H9 (cell line): ENCODE measurements at regions not wholly inside any gene's neighbourhood (a gene's known extent, or its start where the extent isn't known, plus 50 kb on each side); places are given as distances from the start of the nearest gene placed in this dataset.

ENCODE experiments used
- DNase-seq: peaks from one replicate; pipeline ENCODE4 v3.0.0-alpha.2; 2017
- H2AFZ ChIP-seq: one replicate; pipeline ENCODE4 v1.6.1; 2013; ENCODE audit warnings: mild to moderate bottlenecking, low read length, control low read depth, moderate library complexity
- H2AK5ac ChIP-seq: 2 replicates; pipeline ENCODE4 v1.6.1; 2013; ENCODE audit warnings: low read length, control low read depth, mixed read lengths; ENCODE audit not compliant: insufficient read length
- H2BK120ac ChIP-seq: one replicate; pipeline ENCODE4 v1.6.1; 2013; ENCODE audit warnings: low read depth, mild to moderate bottlenecking, low read length, control low read depth, inconsistent platforms; ENCODE audit not compliant: poor library complexity, severe bottlenecking
- H2BK12ac ChIP-seq: 2 replicates; pipeline ENCODE4 v1.6.1; 2013; ENCODE audit warnings: low read length, control low read depth, mixed read lengths, low read depth; ENCODE audit not compliant: insufficient read length
- H2BK15ac ChIP-seq: 2 replicates; pipeline ENCODE4 v1.6.1; 2013; ENCODE audit warnings: low read depth, low read length, control low read depth
- H2BK20ac ChIP-seq: one replicate; pipeline ENCODE4 v1.6.1; 2013; ENCODE audit warnings: low read depth, mild to moderate bottlenecking, low read length, control low read depth, inconsistent platforms; ENCODE audit not compliant: poor library complexity, severe bottlenecking
- H2BK5ac ChIP-seq: 2 replicates; pipeline ENCODE4 v1.6.1; 2013; ENCODE audit warnings: low read length, control low read depth, mixed read lengths; ENCODE audit not compliant: insufficient read length
- H3K14ac ChIP-seq: 2 replicates; pipeline ENCODE4 v1.6.1; 2013; ENCODE audit warnings: low read length, control low read depth; ENCODE audit not compliant: insufficient read depth
- H3K18ac ChIP-seq: 2 replicates; pipeline ENCODE4 v1.6.1; 2013; ENCODE audit warnings: low read depth, mild to moderate bottlenecking, mixed read lengths, low read length, control low read depth; ENCODE audit not compliant: insufficient read length
- H3K23ac ChIP-seq: 2 replicates; pipeline ENCODE4 v1.6.1; 2013; ENCODE audit warnings: low read length, control low read depth, mixed read lengths, low read depth; ENCODE audit not compliant: insufficient read length
- H3K23me2 ChIP-seq: 2 replicates; pipeline ENCODE4 v1.6.1; 2013; ENCODE audit warnings: low read depth, mild to moderate bottlenecking, mixed read lengths, low read length, control low read depth; ENCODE audit not compliant: insufficient read length, poor library complexity, severe bottlenecking
- H3K27ac ChIP-seq: 2 replicates; pipeline ENCODE4 v1.5.1; 2013; ENCODE audit warnings: low read length, control low read depth, mixed read lengths, low read depth; ENCODE audit not compliant: insufficient read length
- H3K27me3 ChIP-seq: 2 replicates; pipeline ENCODE4 v1.6.1; 2013; ENCODE audit warnings: low read length, control low read depth, inconsistent platforms; ENCODE audit not compliant: insufficient read depth
- H3K4ac ChIP-seq: 2 replicates; pipeline ENCODE4 v1.6.1; 2013; ENCODE audit warnings: low read depth, mild to moderate bottlenecking, control low read depth, inconsistent platforms, low read length, moderate library complexity
- H3K4me1 ChIP-seq: 2 replicates; pipeline ENCODE4 v1.6.1; 2013; ENCODE audit warnings: low read length, control low read depth, inconsistent platforms; ENCODE audit not compliant: insufficient read depth
- H3K4me2 ChIP-seq: 2 replicates; pipeline ENCODE4 v1.6.1; 2013; ENCODE audit warnings: low read length, control low read depth, mixed read lengths; ENCODE audit not compliant: insufficient read length, insufficient read depth
- H3K56ac ChIP-seq: 2 replicates; pipeline ENCODE4 v1.6.1; 2013; ENCODE audit warnings: low read depth, mild to moderate bottlenecking, mixed read lengths, low read length, control low read depth; ENCODE audit not compliant: insufficient read length
- H3K79me1 ChIP-seq: 2 replicates; pipeline ENCODE4 v1.6.1; 2013; ENCODE audit warnings: low read depth, mild to moderate bottlenecking, moderate library complexity, low read length, control low read depth, inconsistent platforms; ENCODE audit not compliant: insufficient read depth, poor library complexity, severe bottlenecking
- H3K79me2 ChIP-seq: 2 replicates; pipeline ENCODE4 v1.6.1; 2013; ENCODE audit warnings: low read length, control low read depth, inconsistent platforms; ENCODE audit not compliant: insufficient read depth
- H3K9ac ChIP-seq: 2 replicates; pipeline ENCODE4 v1.6.1; 2013; ENCODE audit warnings: low read length, control low read depth, mixed read lengths; ENCODE audit not compliant: insufficient read length; ENCODE audit errors: extremely low read depth
- H3K9me3 ChIP-seq: one replicate; pipeline ENCODE4 v1.6.1; 2013; ENCODE audit warnings: low read depth, low read length, inconsistent platforms; ENCODE audit not compliant: control insufficient read depth
- H3T11ph ChIP-seq: one replicate; pipeline ENCODE4 v1.6.1; 2013; ENCODE audit warnings: mild to moderate bottlenecking, low read length, control low read depth, inconsistent platforms
- H4K20me1 ChIP-seq: one replicate; pipeline ENCODE4 v1.6.1; 2013; ENCODE audit not compliant: control insufficient read depth, insufficient read length, insufficient read depth
- H4K5ac ChIP-seq: 2 replicates; pipeline ENCODE4 v1.6.1; 2013; ENCODE audit warnings: low read depth, mild to moderate bottlenecking, mixed read lengths, low read length, control low read depth; ENCODE audit not compliant: insufficient read length
- H4K8ac ChIP-seq: replicated peaks from 2 replicates; pipeline ENCODE4 v1.6.1; 2013; ENCODE audit warnings: low read length, control low read depth, mixed read lengths, low read depth; ENCODE audit not compliant: insufficient read length
- H4K91ac ChIP-seq: 2 replicates; pipeline ENCODE4 v1.6.1; 2013; ENCODE audit warnings: low read depth, mild to moderate bottlenecking, moderate library complexity, mixed read lengths, low read length, control low read depth; ENCODE audit not compliant: insufficient read length
- H3K27ac Mint-ChIP-seq, 3 experiments: 2 replicates in 2 of 3; 3 replicates in 1 of 3; pipeline ENCODE4 v1.8.0; 2020 to 2021; ENCODE audit warnings: mixed read lengths in 3 of 3, mild to moderate bottlenecking in 1 of 3, moderate library complexity in 1 of 3
- H3K27me3 Mint-ChIP-seq: 2 replicates; pipeline ENCODE4 v1.8.0; 2021; ENCODE audit warnings: low read depth, mild to moderate bottlenecking, moderate library complexity, mixed read lengths
- H3K36me3 Mint-ChIP-seq, 3 experiments: 2 replicates in 2 of 3; 3 replicates in 1 of 3; pipeline ENCODE4 v1.8.0; 2020 to 2021; ENCODE audit warnings: low read depth in 3 of 3, mixed read lengths in 3 of 3; ENCODE audit not compliant: insufficient read depth in 1 of 3
- H3K4me1 Mint-ChIP-seq, 2 experiments: 2 replicates each; pipeline ENCODE4 v1.8.0; 2020; ENCODE audit warnings: mixed read lengths in 2 of 2
- H3K4me3 Mint-ChIP-seq, 2 experiments: 2 replicates in 1 of 2; 3 replicates in 1 of 2; pipeline ENCODE4 v1.8.0; 2020 to 2021; ENCODE audit warnings: mild to moderate bottlenecking in 2 of 2, mixed read lengths in 2 of 2, moderate library complexity in 1 of 2
- H3K9me3 Mint-ChIP-seq, 2 experiments: 2 replicates in 1 of 2; 3 replicates in 1 of 2; pipeline ENCODE4 v1.8.0; 2020; ENCODE audit warnings: mild to moderate bottlenecking in 2 of 2, mixed read lengths in 2 of 2, moderate library complexity in 1 of 2
- CTCF ChIP-seq: fragments of 200-600 bp; sonication (generic); conservative IDR thresholded peaks from 3 replicates; pipeline ENCODE4 v1.8.0; 2021; ENCODE audit warnings: antibody characterized with exemption, mild to moderate bottlenecking
- WGBS: extraction: QIAGEN DNeasy Blood & Tissue Kit; methylation state at CpG from one replicate; pipeline ENCODE4 v1.1.7; 2013; ENCODE audit warnings: missing lambda C conversion rate, low lambda C conversion rate, mixed read lengths; ENCODE audit not compliant: insufficient read length; ENCODE audit errors: extremely low coverage; 5-methylcytosine and 5-hydroxymethylcytosine counted together

- Histone ChIP-seq H2BK20ac (no peak overlapping the region), H3K23ac (no peak overlapping the region), H3K4ac (no peak overlapping the region), H3K56ac (no peak overlapping the region), H3K23me2 (no peaks in the 10 kb centered on the region), H3K79me2 (no peaks in the 10 kb centered on the region), H3K4me1 (no peaks in the 10 kb centered on the region), H4K91ac (no peak overlapping the region), H3K9me3 (no peaks in the 10 kb centered on the region), H3K4me2 (no peak overlapping the region), H2AK5ac (no peak overlapping the region), H3K79me1 (no peaks in the 10 kb centered on the region), H3K27me3 (no peaks in the 10 kb centered on the region), H3K27ac (no peak overlapping the region), H2BK5ac (no peak overlapping the region), H4K5ac (no peak overlapping the region), H2AFZ (no peak overlapping the region), H4K20me1 (no peaks in the 10 kb centered on the region), H3K14ac (no peak overlapping the region), H3K18ac (no peak overlapping the region), H3T11ph (no peak overlapping the region), H4K8ac (no peak overlapping the region), H3K9ac (no peak overlapping the region), H2BK120ac (no peak overlapping the region), H2BK15ac (no peak overlapping the region), H2BK12ac (no peak overlapping the region)
- peaks cover 2% of the 10 kb centered on the region; the same call in 1 of the 2 replicates for H3K27me3 Mint-ChIP-seq
- TF ChIP-seq CTCF: no peak
- H3K9me3 Mint-ChIP-seq: peaks cover 13 to 22% of the 10 kb centered on the region in 2 experiments
- H3K4me1 Mint-ChIP-seq: peaks cover 0 to 5% of the 10 kb centered on the region in 2 experiments; a peak in 2 of 4 replicates
- peaks cover 7 to 13% (median 10%) of the 10 kb centered on the region in 3 experiments for H3K36me3 Mint-ChIP-seq
- no peak overlapping the region for H3K27ac Mint-ChIP-seq
- no peak for DNase-seq
- no peak overlapping the region for H3K4me3 Mint-ChIP-seq
- no CpG with 5 or more reads among the region's 9 CpGs for WGBS
Measured at GRCh38 chr7:68900096-68900495, 698.2 kb upstream of the AUTS2 start.
